ENCODE measurements at regions not wholly inside any gene's neighbourhood (a gene's known extent, or its start where the extent isn't known, plus 50 kb on each side); places are given as distances from the start of the nearest gene placed in this dataset.
"Not testable (repeated sequence)": the region's sequence is repeated elsewhere in the genome, so short reads cannot be mapped to it uniquely, and the experiment has no call there.

GRCh38 chrX:114465689-114466088 is 118.2 kb upstream of the HTR2C start (continued):
- TF ChIP-seq, protein P1, sequence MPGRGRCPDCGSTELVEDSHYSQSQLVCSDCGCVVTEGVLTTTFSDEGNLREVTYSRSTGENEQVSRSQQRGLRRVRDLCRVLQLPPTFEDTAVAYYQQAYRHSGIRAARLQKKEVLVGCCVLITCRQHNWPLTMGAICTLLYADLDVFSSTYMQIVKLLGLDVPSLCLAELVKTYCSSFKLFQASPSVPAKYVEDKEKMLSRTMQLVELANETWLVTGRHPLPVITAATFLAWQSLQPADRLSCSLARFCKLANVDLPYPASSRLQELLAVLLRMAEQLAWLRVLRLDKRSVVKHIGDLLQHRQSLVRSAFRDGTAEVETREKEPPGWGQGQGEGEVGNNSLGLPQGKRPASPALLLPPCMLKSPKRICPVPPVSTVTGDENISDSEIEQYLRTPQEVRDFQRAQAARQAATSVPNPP (CRISPR knock-in tag; IDR thresholded peaks at IDR 0.05), result no peak
- no peak for TF ChIP-seq ZNF496 (CRISPR knock-in tag; IDR thresholded peaks at IDR 0.05; ENCODE audit: insufficient replicate concordance)

DNA sequence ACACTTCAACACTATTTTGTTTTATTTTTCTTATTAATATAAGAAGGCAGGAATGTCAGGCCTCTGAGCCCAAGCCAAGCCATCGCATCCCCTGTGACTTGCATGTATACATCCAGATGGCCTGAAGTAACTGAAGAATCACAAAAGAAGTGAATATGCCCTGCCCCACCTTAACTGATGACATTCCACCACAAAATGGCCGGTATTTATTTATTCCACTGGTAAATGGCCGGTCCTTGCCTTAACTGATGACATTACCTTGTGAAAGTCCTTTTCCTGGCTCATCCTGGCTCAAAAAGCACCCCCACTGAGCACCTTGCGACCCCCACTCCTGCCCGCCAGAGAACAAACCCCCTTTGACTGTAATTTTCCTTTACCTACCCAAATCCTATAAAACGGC is 111.9 kb upstream of the HTR2C start:
- H3K4me2 ChIP-seq (ENCODE audit: low read depth, low read length); POLR2A ChIA-PET; H3K4me1 ChIP-seq (ENCODE audit: insufficient read depth, low read length); H3K27ac ChIP-seq (ENCODE audit: extremely low read length, insufficient read depth, low read length); H4K20me1 ChIP-seq (ENCODE audit: insufficient read depth, low read length); H3K4me3 ChIP-seq (replicated peaks in 1 of 3; ENCODE audit: insufficient read depth in 1 of 3, low read depth in 2 of 3, low read length in 3 of 3); H3K79me2 ChIP-seq (ENCODE audit: insufficient read depth, low read length); H3K9ac ChIP-seq (ENCODE audit: insufficient read depth, low read depth, low read length); H3K9me3 ChIP-seq (ENCODE audit: low read length); H2AFZ ChIP-seq (ENCODE audit: low read length); in situ Hi-C loops (cut with HindIII; ENCODE audit: extremely low pct_ligation_motif_present, low pct_unique_long_range_greater_than_20kb); ATAC-seq; H3K27me3 ChIP-seq (ENCODE audit: control insufficient read depth in 1 of 2, insufficient read depth in 2 of 2, low read length in 2 of 2); DNase-seq (ENCODE audit: low spot score); intact Hi-C loops (cut with micrococcal nuclease; ENCODE audit: unreplicated experiment); BruUV-seq (replicated peaks); H3K36me3 ChIP-seq (replicated peaks in 1 of 2; ENCODE audit: control insufficient read depth in 1 of 2, insufficient read depth in 2 of 2, low read length in 2 of 2); FAIRE-seq; CTCF ChIA-PET (ENCODE audit: low intra/inter-chr PET ratio, low total read pairs): not testable (repeated sequence)
- 0% methylated on average over 2 of the region's 6 CpGs for WGBS (ENCODE audit: low lambda C conversion rate)

- Histone ChIP-seq H3K79me2 (ENCODE audit: insufficient read depth, low read length) (no peaks in the 10 kb centered on the region), H3K4me2 (ENCODE audit: low read depth, low read length) (no peak overlapping the region), H3K36me3 (replicated peaks in 1 of 2; ENCODE audit: control insufficient read depth in 1 of 2, insufficient read depth in 2 of 2, low read length in 2 of 2) (no peaks in the 10 kb centered on the region), H3K4me1 (ENCODE audit: insufficient read depth, low read length) (no peaks in the 10 kb centered on the region), H4K20me1 (ENCODE audit: insufficient read depth, low read length) (no peaks in the 10 kb centered on the region), H3K9ac (ENCODE audit: insufficient read depth, low read depth, low read length) (no peak overlapping the region), H2AFZ (ENCODE audit: low read length) (no peak overlapping the region), H3K27me3 (ENCODE audit: control insufficient read depth in 1 of 2, insufficient read depth in 2 of 2, low read length in 2 of 2) (no peaks in the 10 kb centered on the region), H3K27ac (ENCODE audit: extremely low read length, insufficient read depth, low read length) (no peak overlapping the region), H3K9me3 (ENCODE audit: low read length) (no peaks in the 10 kb centered on the region), H3K4me3 (replicated peaks in 1 of 3; ENCODE audit: insufficient read depth in 1 of 3, low read depth in 2 of 3, low read length in 3 of 3) (no peak overlapping the region)
- BruUV-seq (replicated peaks), result no TSS peak
- FAIRE-seq (no peak), DNase-seq (ENCODE audit: low spot score) (no peak), ATAC-seq (no peak)
- POLR2A ChIA-PET, result no interaction called here
- CTCF ChIA-PET (ENCODE audit: low intra/inter-chr PET ratio, low total read pairs), result no interaction called here
- intact Hi-C loops (cut with micrococcal nuclease; ENCODE audit: unreplicated experiment) (no loop called here), in situ Hi-C loops (cut with HindIII; ENCODE audit: extremely low pct_ligation_motif_present, low pct_unique_long_range_greater_than_20kb) (no loop called here)
- WGBS (ENCODE audit: low lambda C conversion rate), result 3% methylated on average over 2 of the region's 2 CpGs
- no peak for TF ChIP-seq XBP1 (CRISPR knock-in tag; IDR thresholded peaks at IDR 0.05)
- TF ChIP-seq NCOA5 (CRISPR knock-in tag; IDR thresholded peaks at IDR 0.05), result no peak
- TF ChIP-seq NFKB2 (CRISPR knock-in tag; IDR thresholded peaks at IDR 0.05; ENCODE audit: borderline replicate concordance), result no peak
- TF ChIP-seq, protein P2, sequence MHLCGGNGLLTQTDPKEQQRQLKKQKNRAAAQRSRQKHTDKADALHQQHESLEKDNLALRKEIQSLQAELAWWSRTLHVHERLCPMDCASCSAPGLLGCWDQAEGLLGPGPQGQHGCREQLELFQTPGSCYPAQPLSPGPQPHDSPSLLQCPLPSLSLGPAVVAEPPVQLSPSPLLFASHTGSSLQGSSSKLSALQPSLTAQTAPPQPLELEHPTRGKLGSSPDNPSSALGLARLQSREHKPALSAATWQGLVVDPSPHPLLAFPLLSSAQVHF (CRISPR knock-in tag; IDR thresholded peaks at IDR 0.05), result no peak
- TF ChIP-seq, protein P3, sequence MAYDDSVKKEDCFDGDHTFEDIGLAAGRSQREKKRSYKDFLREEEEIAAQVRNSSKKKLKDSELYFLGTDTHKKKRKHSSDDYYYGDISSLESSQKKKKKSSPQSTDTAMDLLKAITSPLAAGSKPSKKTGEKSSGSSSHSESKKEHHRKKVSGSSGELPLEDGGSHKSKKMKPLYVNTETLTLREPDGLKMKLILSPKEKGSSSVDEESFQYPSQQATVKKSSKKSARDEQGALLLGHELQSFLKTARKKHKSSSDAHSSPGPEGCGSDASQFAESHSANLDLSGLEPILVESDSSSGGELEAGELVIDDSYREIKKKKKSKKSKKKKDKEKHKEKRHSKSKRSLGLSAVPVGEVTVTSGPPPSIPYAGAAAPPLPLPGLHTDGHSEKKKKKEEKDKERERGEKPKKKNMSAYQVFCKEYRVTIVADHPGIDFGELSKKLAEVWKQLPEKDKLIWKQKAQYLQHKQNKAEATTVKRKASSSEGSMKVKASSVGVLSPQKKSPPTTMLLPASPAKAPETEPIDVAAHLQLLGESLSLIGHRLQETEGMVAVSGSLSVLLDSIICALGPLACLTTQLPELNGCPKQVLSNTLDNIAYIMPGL (CRISPR knock-in tag; IDR thresholded peaks at IDR 0.05; ENCODE audit: borderline replicate concordance in 1 of 2, low read depth in 1 of 2), result no peak
- TF ChIP-seq ARHGAP35 (CRISPR knock-in tag; IDR thresholded peaks at IDR 0.05; ENCODE audit: borderline replicate concordance), result no peak
- no peak for TF ChIP-seq MED1 (CRISPR knock-in tag; IDR thresholded peaks at IDR 0.05)
- no peak for TF ChIP-seq CSRNP2 (CRISPR knock-in tag; conservative IDR thresholded peaks at IDR 0.05; ENCODE audit: low read depth)
- no peak for TF ChIP-seq KDM5B (CRISPR knock-in tag; IDR thresholded peaks at IDR 0.05; ENCODE audit: borderline replicate concordance)
- no peak for TF ChIP-seq ZNF788 (CRISPR knock-in tag; IDR thresholded peaks at IDR 0.05; ENCODE audit: borderline replicate concordance)
Measured at GRCh38 chrX:114472788-114473187, 111.1 kb upstream of the HTR2C start.

Measured in HepG2 (cell line).